GM12891 (cell line): ENCODE measurements at regions not wholly inside any gene's neighbourhood (a gene's known extent, or its start where the extent isn't known, plus 50 kb on each side); places are given as distances from the start of the nearest gene placed in this dataset.

Experiments used
- POLR2A ChIP-seq: IDR thresholded peaks from 2 replicates; pipeline ENCODE4 v1.6.1; 2011; ENCODE audit warnings: low read depth, low read length, control low read depth
- POLR2AphosphoS5 ChIP-seq: IDR thresholded peaks from 2 replicates; pipeline ENCODE4 v1.6.1; 2011; ENCODE audit warnings: low read depth, low read length, control low read depth
- SPI1 ChIP-seq: IDR thresholded peaks from 2 replicates; pipeline ENCODE4 v1.6.1; 2011; ENCODE audit warnings: low read depth, low read length, control low read depth
- TAF1 ChIP-seq: IDR thresholded peaks from 2 replicates; pipeline ENCODE4 v1.6.1; 2011; ENCODE audit warnings: low read depth, low read length, control low read depth

- TF ChIP-seq POLR2A (no peak), POLR2AphosphoS5 (no peak), SPI1 (no peak), TAF1 (no peak)
These were observed 204.8 kb downstream of the SETD4 start for GRCh38 chr21:35855484-35855883.
